Tibial nerve (tissue), 4 donors: ENCODE measurements at regions not wholly inside any gene's neighbourhood (a gene's known extent, or its start where the extent isn't known, plus 50 kb on each side); places are given as distances from the start of the nearest gene placed in this dataset.
"Not testable (repeated sequence)": the region's sequence is repeated elsewhere in the genome, so short reads cannot be mapped to it uniquely, and the experiment has no call there.

Experiments used
- CTCF ChIP-seq, 5 experiments: fragments of 200-600 bp in 3 of 5; fragments of 450-650 bp in 2 of 5; sonication (generic) in 3 of 5; IDR thresholded peaks; one replicate each; pipeline ENCODE4 v1.5.1; 2016 to 2019; ENCODE audit warnings: antibody characterized with exemption in 5 of 5, mild to moderate bottlenecking in 3 of 5, moderate library complexity in 2 of 5
- EP300 ChIP-seq, 2 donors: sonication (generic); formaldehyde crosslinking; IDR thresholded peaks; one replicate each; pipeline ENCODE4 v1.6.1; 2017; ENCODE audit warnings: antibody characterized with exemption in 2 of 2, mild to moderate bottlenecking in 1 of 2
- POLR2A ChIP-seq, 2 donors: fragments of 450-650 bp; IDR thresholded peaks; one replicate each; pipeline ENCODE4 v1.6.1; 2017; ENCODE audit warnings: antibody characterized with exemption in 2 of 2, mild to moderate bottlenecking in 2 of 2, moderate library complexity in 2 of 2

GRCh38 chr20:28603218-28603577 is 2654.3 kb upstream of the DEFB115 start:
- TF ChIP-seq CTCF, POLR2A, EP300 (IDR thresholded peaks at IDR 0.05): not testable (repeated sequence)
